A549 (cell line): ENCODE measurements at regions not wholly inside any gene's neighbourhood (a gene's known extent, or its start where the extent isn't known, plus 50 kb on each side); places are given as distances from the start of the nearest gene placed in this dataset.

Experiments
- ATAC-seq, 2 experiments: fragments of 200-7000 bp in 1 of 2; fragments of >200 bp in 1 of 2; cut with Nextera tagmentation in 1 of 2; cut with Tn5 transposase in 1 of 2; 3 replicates each; pipeline versions ENCODE4 v1.8.0 to v1.9.1; 2018 to 2020; ENCODE audit warnings: mild to moderate bottlenecking in 1 of 2, moderate library complexity in 1 of 2
- CTCF ChIA-PET: fragments of 300-600 bp; sonication (Branson Sonifier 250); formaldehyde crosslinking; extraction: SDS; loops from one replicate; lab custom pipeline; 2021; ENCODE audit warnings: antibody characterized with exemption, inconsistent platforms; lab: Yijun Ruan, JAX
- POLR2A ChIA-PET: fragments of 350-600 bp; formaldehyde crosslinking; extraction: SDS; loops from one replicate; lab custom pipeline; 2021; ENCODE audit warnings: antibody characterized with exemption, inconsistent platforms; lab: Yijun Ruan, JAX
- DNase-seq, 2 experiments: peaks; one replicate each; pipeline versions ENCODE4 v3.0.0 to v3.0.0-alpha.2; 2011 to 2016; ENCODE audit warnings: low read depth in 1 of 2, low spot score in 1 of 2
- FAIRE-seq: peaks from 2 replicates; lab custom pipeline; 2011; peaks lifted over from hg19 to GRCh38; lab: Jason Lieb, UNC
- H3K27ac ChIP-seq, 2 experiments: fragments of >200 bp; sonication (Bioruptor Twin); formaldehyde crosslinking; 3 replicates each; pipeline ENCODE4 v1.5.1; 2016 to 2017
- H3K4me1 ChIP-seq: fragments of >200 bp; sonication (Bioruptor Twin); formaldehyde crosslinking; 3 replicates; pipeline ENCODE4 v1.6.1; 2016
- H3K4me2 ChIP-seq: fragments of >200 bp; sonication (Bioruptor Twin); formaldehyde crosslinking; 3 replicates; pipeline ENCODE4 v1.6.1; 2016
- H3K4me3 ChIP-seq: fragments of >200 bp; sonication (Bioruptor Twin); formaldehyde crosslinking; 3 replicates; pipeline ENCODE4 v1.5.1; 2016
- H3K9me3 ChIP-seq: fragments of >200 bp; sonication (Bioruptor Twin); formaldehyde crosslinking; 3 replicates; pipeline ENCODE4 v1.6.1; 2016
- E2F6 ChIP-seq: IDR thresholded peaks from 2 replicates; pipeline ENCODE4 v1.6.1; 2012; ENCODE audit warnings: low read depth, borderline replicate concordance
- ELK1 ChIP-seq: fragments of 150-350 bp; IDR thresholded peaks from 2 replicates; pipeline ENCODE4 v1.6.1; 2014; ENCODE audit warnings: low read depth, mild to moderate bottlenecking, low read length
- FOSB ChIP-seq: fragments of 250-450 bp; sonication (Bioruptor Pico); IDR thresholded peaks from 2 replicates; pipeline ENCODE4 v1.5.0; 2020; ENCODE audit warnings: mild to moderate bottlenecking, moderate library complexity
- HDAC2 ChIP-seq: fragments of 200-600 bp; sonication (generic); IDR thresholded peaks from 2 replicates; pipeline ENCODE4 v1.6.1; 2016
- HEYL ChIP-seq: fragments of 250-450 bp; sonication (Bioruptor Pico); IDR thresholded peaks from 2 replicates; pipeline ENCODE4 v1.8.0; 2021; ENCODE audit warnings: mild to moderate bottlenecking, moderate library complexity
- HOXA7 ChIP-seq: fragments of 250-450 bp; sonication (Bioruptor Pico); IDR thresholded peaks from 2 replicates; pipeline ENCODE4 v1.5.0; 2020; ENCODE audit warnings: mild to moderate bottlenecking, moderate library complexity
- HOXB13 ChIP-seq: fragments of 250-450 bp; sonication (Bioruptor Pico); IDR thresholded peaks from 2 replicates; pipeline ENCODE4 v1.5.0; 2020; ENCODE audit warnings: low read depth, mild to moderate bottlenecking, moderate library complexity
- HOXB5 ChIP-seq: fragments of 250-450 bp; sonication (Bioruptor Pico); IDR thresholded peaks from 2 replicates; pipeline ENCODE4 v1.5.0; 2020; ENCODE audit warnings: mild to moderate bottlenecking, moderate library complexity
- JUN ChIP-seq, 2 experiments: fragments of >200 bp; sonication (Bioruptor Twin); formaldehyde crosslinking; IDR thresholded peaks; 2 replicates in 1 of 2; 3 replicates in 1 of 2; pipeline ENCODE4 v1.6.1; 2016 to 2017
- JUNB ChIP-seq: fragments of >200 bp; sonication (Bioruptor Twin); formaldehyde crosslinking; IDR thresholded peaks from 2 replicates; pipeline ENCODE4 v1.6.1; 2016
- KDM1A ChIP-seq: fragments of 200-600 bp; sonication (generic); IDR thresholded peaks from 2 replicates; pipeline ENCODE4 v1.6.1; 2016; ENCODE audit warnings: low read depth, mild to moderate bottlenecking
- MAX ChIP-seq: IDR thresholded peaks from 2 replicates; pipeline ENCODE4 v1.6.1; 2012
- MYC ChIP-seq: IDR thresholded peaks from 2 replicates; pipeline ENCODE4 v1.6.1; 2012; ENCODE audit warnings: mild to moderate bottlenecking, inconsistent platforms, low read length, improper control_type of control experiment, borderline replicate concordance
- NR3C1 ChIP-seq: fragments of >200 bp; sonication (Bioruptor Twin); formaldehyde crosslinking; IDR thresholded peaks from 3 replicates; pipeline ENCODE4 v1.6.1; 2017
- PBX3 ChIP-seq: IDR thresholded peaks from 2 replicates; pipeline ENCODE4 v1.6.1; 2012
- PHF8 ChIP-seq: fragments of 200-600 bp; sonication (generic); IDR thresholded peaks from 2 replicates; pipeline ENCODE4 v1.6.1; 2016; ENCODE audit warnings: low read depth, mild to moderate bottlenecking, antibody characterized with exemption, moderate library complexity, borderline replicate concordance
- POLR2A ChIP-seq: IDR thresholded peaks from 2 replicates; pipeline ENCODE4 v1.6.1; 2012; ENCODE audit warnings: mild to moderate bottlenecking, low read length
- RAD21 ChIP-seq, 2 experiments: fragments of >200 bp in 1 of 2; sonication (Bioruptor Twin) in 1 of 2; formaldehyde crosslinking in 1 of 2; IDR thresholded peaks in 1 of 2; conservative IDR thresholded peaks in 1 of 2; 2 replicates in 1 of 2; 3 replicates in 1 of 2; pipeline ENCODE4 v1.6.1; 2012 to 2018; ENCODE audit warnings: inconsistent platforms in 1 of 2
- RARB ChIP-seq: fragments of 250-450 bp; sonication (Bioruptor Pico); IDR thresholded peaks from 2 replicates; pipeline ENCODE4 v1.8.0; 2021; ENCODE audit warnings: mild to moderate bottlenecking, moderate library complexity
- RCOR1 ChIP-seq: fragments of 150-350 bp; IDR thresholded peaks from 2 replicates; pipeline ENCODE4 v1.6.1; 2014; ENCODE audit warnings: antibody characterized with exemption, low read length, low read depth
- REST ChIP-seq: fragments of 200-600 bp; sonication (generic); IDR thresholded peaks from 2 replicates; pipeline ENCODE4 v1.6.1; 2016; ENCODE audit warnings: antibody characterized with exemption, mild to moderate bottlenecking, moderate library complexity
- RFX5 ChIP-seq: fragments of 450-650 bp; IDR thresholded peaks from 2 replicates; pipeline ENCODE4 v1.7.1; 2014; ENCODE audit warnings: antibody characterized with exemption, mild to moderate bottlenecking, moderate library complexity
- TP53 ChIP-seq: fragments of 250-450 bp; sonication (Bioruptor Pico); IDR thresholded peaks from 2 replicates; pipeline ENCODE4 v1.5.0; 2021; ENCODE audit warnings: mild to moderate bottlenecking, moderate library complexity
- ZFP36 ChIP-seq: fragments of 450-650 bp; IDR thresholded peaks from 2 replicates; pipeline ENCODE4 v1.6.1; 2014; ENCODE audit warnings: borderline replicate concordance; ENCODE audit not compliant: partially characterized antibody
- WGBS: methylation state at CpG from one replicate; pipeline ENCODE4 v1.1.6; 2017; ENCODE audit errors: missing lambda C conversion rate; 5-methylcytosine and 5-hydroxymethylcytosine counted together

- WGBS, result 48% methylated on average over 3 of the region's 3 CpGs
- no peaks in the 10 kb centered on the region for H3K4me1 ChIP-seq
- no peak for TF ChIP-seq ELK1
- TF ChIP-seq HOXB5 (CRISPR knock-in tag), result no peak
- no peak for TF ChIP-seq RCOR1
- no peak for TF ChIP-seq JUNB
- no peak for TF ChIP-seq FOSB (CRISPR knock-in tag)
- no peak for TF ChIP-seq PHF8
- TF ChIP-seq KDM1A, result no peak
- no peak for TF ChIP-seq JUN (IDR thresholded peaks at IDR 0.05)
- no peak for TF ChIP-seq HOXB13 (CRISPR knock-in tag)
- TF ChIP-seq RARB (CRISPR knock-in tag), result no peak
- TF ChIP-seq HEYL (CRISPR knock-in tag), result no peak
- no peak for TF ChIP-seq RFX5
- TF ChIP-seq RAD21 (conservative IDR thresholded peaks at IDR 0.05 in 1 of 2, IDR thresholded peaks at IDR 0.05 in 1 of 2), result no peak
- no peak for TF ChIP-seq HOXA7 (CRISPR knock-in tag)
- TF ChIP-seq NR3C1, result no peak
- TF ChIP-seq MAX, result no peak
- no peak for TF ChIP-seq PBX3
- TF ChIP-seq POLR2A, result no peak
- ATAC-seq (no peak), FAIRE-seq (no peak), DNase-seq (no peak)
- POLR2A ChIA-PET, result no interaction called here
- CTCF ChIA-PET, result interaction anchor here (1.3 kb wide), 1 partner anchor 142 kb away, joined by 3 read pairs; no protein-coding TSS in a partner anchor
- H3K4me2 ChIP-seq, result no peak overlapping the region
- no peak overlapping the region for H3K4me3 ChIP-seq
- no peaks in the 10 kb centered on the region for H3K9me3 ChIP-seq
- no peak overlapping the region for H3K27ac ChIP-seq
Measured at GRCh38 chr2:181253438-181253837, 203.7 kb upstream of the ITGA4 start.

- Histone ChIP-seq H3K27ac (no peak overlapping the region), H3K9me3 (no peaks in the 10 kb centered on the region), H3K4me3 (no peak overlapping the region), H3K4me1 (no peaks in the 10 kb centered on the region), H3K4me2 (no peak overlapping the region)
- TF ChIP-seq HDAC2 (no peak), E2F6 (no peak), TP53 (CRISPR knock-in tag) (no peak), POLR2A (no peak), REST (no peak), MYC (no peak), ZFP36 (no peak), FOSB (CRISPR knock-in tag) (no peak)
- WGBS, result 12% methylated on average over 1 of the region's 1 CpG
- POLR2A ChIA-PET, result no interaction called here
- DNase-seq (no peak), ATAC-seq (no peak), FAIRE-seq (no peak)
- CTCF ChIA-PET, result interaction anchor here (1.0 kb wide), 1 partner anchor 15 kb away, joined by 4 read pairs; no protein-coding TSS in a partner anchor
Measured at GRCh38 chr2:181255651-181256050, 201.5 kb upstream of the ITGA4 start.
